ENCODE measurements at regions not wholly inside any gene's neighbourhood (a gene's known extent, or its start where the extent isn't known, plus 50 kb on each side); places are given as distances from the start of the nearest gene placed in this dataset.

- H3K4me3 Mint-ChIP-seq = no peak overlapping the region
- no peak overlapping the region for H3K27ac Mint-ChIP-seq
- H3K27me3 ChIP-seq (replicated peaks in 1 of 4; ENCODE audit: control extremely low read depth in 1 of 4, control insufficient read depth in 3 of 4, insufficient read depth in 4 of 4, low read length in 3 of 4) = no peaks in the 10 kb centered on the region
- H3K4me3 ChIP-seq (ENCODE audit: control extremely low read depth in 1 of 5, extremely low read depth in 1 of 5, insufficient read depth in 1 of 5, low read depth in 2 of 5, low read length in 4 of 5) = no peak overlapping the region
- H3K4me1 Mint-ChIP-seq = peaks cover 4% of the 10 kb centered on the region
- no peak for ATAC-seq (ENCODE audit: low read depth)
- H4K20me1 ChIP-seq (ENCODE audit: control insufficient read depth, insufficient read depth, low read length, poor library complexity, severe bottlenecking) = peaks cover 93% of the 10 kb centered on the region
- WGBS (ENCODE audit: insufficient coverage) = 95% methylated on average over 17 of the region's 17 CpGs
- no peak overlapping the region for H3K4me2 ChIP-seq (replicated peaks; ENCODE audit: low read depth, low read length, poor library complexity, severe bottlenecking)
- POLR2A ChIA-PET = interaction anchor here (0.5 kb wide), 1 partner anchor 203 kb away, joined by 3 read pairs; no protein-coding TSS in a partner anchor
- no peaks in the 10 kb centered on the region for H3K4me1 ChIP-seq (ENCODE audit: control insufficient read depth in 2 of 2, insufficient read depth in 2 of 2, low read length in 2 of 2)
- H3K9me3 Mint-ChIP-seq (ENCODE audit: insufficient read depth) = no peaks in the 10 kb centered on the region
- no peak for TF ChIP-seq EZH2 (IDR thresholded peaks at IDR 0.05; ENCODE audit: borderline replicate concordance, insufficient read depth, low read depth, low read length, poor library complexity, severe bottlenecking)
- no peak for TF ChIP-seq CTCF (IDR thresholded peaks at IDR 0.05)
- peaks cover 92% of the 10 kb centered on the region for H3K79me2 ChIP-seq (ENCODE audit: control insufficient read depth, insufficient read depth, low read length)
- CTCF ChIA-PET = no interaction called here
- peaks cover 0 to 13% of the 10 kb centered on the region in 2 experiments for H3K36me3 ChIP-seq (replicated peaks in 1 of 2; ENCODE audit: control extremely low read depth in 1 of 2, control insufficient read depth in 1 of 2, extremely low read depth in 1 of 2, insufficient read depth in 2 of 2, low read length in 1 of 2)
- no peak overlapping the region for H3K9ac ChIP-seq (ENCODE audit: low read length)
- H3K27ac ChIP-seq (ENCODE audit: low read length in 2 of 2) = no peak overlapping the region
- H2AFZ ChIP-seq (ENCODE audit: insufficient read depth, low read depth, low read length, poor library complexity, severe bottlenecking) = no peak overlapping the region
- no peaks in the 10 kb centered on the region for H3K27me3 Mint-ChIP-seq
- no peaks in the 10 kb centered on the region for H3K9me3 ChIP-seq (ENCODE audit: control extremely low read depth in 1 of 3, control insufficient read depth in 2 of 3, insufficient read depth in 1 of 3, low read length in 2 of 3)
- DNase-seq = no peak
- intact Hi-C loops (cut with micrococcal nuclease) = no loop called here
Measured at GRCh38 chr22:49636649-49637048, 191.0 kb downstream of the BRD1 start.

GRCh38 chr22:49636214-49636613 is 191.5 kb downstream of the BRD1 start:
- no peaks in the 10 kb centered on the region for H3K9me3 Mint-ChIP-seq (ENCODE audit: insufficient read depth)
- TF ChIP-seq EZH2 (IDR thresholded peaks at IDR 0.05; ENCODE audit: borderline replicate concordance, insufficient read depth, low read depth, low read length, poor library complexity, severe bottlenecking) (no peak), CTCF (IDR thresholded peaks at IDR 0.05) (no peak)
- no peak overlapping the region for H3K4me3 ChIP-seq (ENCODE audit: control extremely low read depth in 1 of 5, extremely low read depth in 1 of 5, insufficient read depth in 1 of 5, low read depth in 2 of 5, low read length in 4 of 5)
- H3K27me3 ChIP-seq (replicated peaks in 1 of 4; ENCODE audit: control extremely low read depth in 1 of 4, control insufficient read depth in 3 of 4, insufficient read depth in 4 of 4, low read length in 3 of 4) = no peaks in the 10 kb centered on the region
- H3K79me2 ChIP-seq (ENCODE audit: control insufficient read depth, insufficient read depth, low read length) = peaks cover 87% of the 10 kb centered on the region
- no peak overlapping the region for H3K27ac ChIP-seq (ENCODE audit: low read length in 2 of 2)
- H2AFZ ChIP-seq (ENCODE audit: insufficient read depth, low read depth, low read length, poor library complexity, severe bottlenecking) = no peak overlapping the region
- H3K27ac Mint-ChIP-seq = no peak overlapping the region
- H3K9ac ChIP-seq (ENCODE audit: low read length) = no peak overlapping the region
- no peaks in the 10 kb centered on the region for H3K27me3 Mint-ChIP-seq
- no peaks in the 10 kb centered on the region for H3K4me1 ChIP-seq (ENCODE audit: control insufficient read depth in 2 of 2, insufficient read depth in 2 of 2, low read length in 2 of 2)
- ChIA-PET CTCF (no interaction called here), POLR2A (no interaction called here)
- 90% methylated on average over 9 of the region's 10 CpGs for WGBS (ENCODE audit: insufficient coverage)
- H3K4me2 ChIP-seq (replicated peaks; ENCODE audit: low read depth, low read length, poor library complexity, severe bottlenecking) = no peak overlapping the region
- H3K4me1 Mint-ChIP-seq = peaks cover 4% of the 10 kb centered on the region
- ATAC-seq (ENCODE audit: low read depth) (no peak), DNase-seq (no peak)
- intact Hi-C loops (cut with micrococcal nuclease) = no loop called here
- H3K4me3 Mint-ChIP-seq = no peak overlapping the region
- peaks cover 92% of the 10 kb centered on the region for H4K20me1 ChIP-seq (ENCODE audit: control insufficient read depth, insufficient read depth, low read length, poor library complexity, severe bottlenecking)
- H3K36me3 ChIP-seq (replicated peaks in 1 of 2; ENCODE audit: control extremely low read depth in 1 of 2, control insufficient read depth in 1 of 2, extremely low read depth in 1 of 2, insufficient read depth in 2 of 2, low read length in 1 of 2) = peaks cover 0 to 13% of the 10 kb centered on the region in 2 experiments
- no peaks in the 10 kb centered on the region for H3K9me3 ChIP-seq (ENCODE audit: control extremely low read depth in 1 of 3, control insufficient read depth in 2 of 3, insufficient read depth in 1 of 3, low read length in 2 of 3)
